GM21576 (cell line): ENCODE measurements at regions not wholly inside any gene's neighbourhood (a gene's known extent, or its start where the extent isn't known, plus 50 kb on each side); places are given as distances from the start of the nearest gene placed in this dataset.

Source experiments
- ATAC-seq: cut with Tn5 transposase; IDR thresholded peaks from one replicate; pipeline ENCODE4 v1.9.1; 2021; ENCODE audit warnings: mild to moderate bottlenecking, moderate library complexity; ENCODE audit not compliant: unreplicated experiment

DNA sequence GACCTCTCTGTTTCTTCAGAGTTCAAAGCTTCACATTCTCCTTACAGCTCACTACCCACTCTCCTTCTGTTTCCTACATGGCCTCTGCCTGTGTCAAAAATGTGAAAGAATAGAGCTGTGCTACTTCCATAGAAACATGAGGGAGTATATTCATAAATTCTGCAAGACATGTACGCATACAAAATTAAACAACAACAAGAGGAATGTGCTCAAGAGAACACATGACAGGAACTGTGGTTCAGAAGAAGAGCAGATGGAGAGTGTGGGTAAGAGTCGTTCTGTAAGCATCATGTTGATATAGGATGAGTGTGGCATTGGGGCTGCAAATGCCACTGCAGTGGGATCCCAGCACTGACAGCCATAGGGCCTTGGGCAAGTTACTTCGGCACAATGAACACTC is 266.6 kb upstream of the SASH1 start:
- no peak for ATAC-seq

DNA sequence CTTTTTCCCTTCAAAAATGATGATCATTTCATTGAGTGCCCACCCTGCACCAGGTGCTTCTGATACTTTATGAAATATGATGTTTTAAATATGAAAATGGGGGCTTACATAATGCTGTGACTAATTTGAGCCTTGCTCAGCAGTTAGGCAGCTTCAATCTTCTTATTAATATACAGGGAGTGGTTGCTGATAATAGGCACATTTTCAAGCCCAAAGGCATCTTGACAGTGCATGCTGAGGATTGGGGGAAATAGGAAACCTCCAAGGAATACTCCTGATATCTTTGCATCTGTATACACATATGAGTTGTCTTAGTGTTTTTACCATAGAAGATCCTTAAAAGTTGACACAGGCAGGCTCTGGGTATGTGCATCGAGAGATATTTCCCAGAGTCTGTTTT is 262.3 kb upstream of the SASH1 start:
- ATAC-seq = no peak

DNA sequence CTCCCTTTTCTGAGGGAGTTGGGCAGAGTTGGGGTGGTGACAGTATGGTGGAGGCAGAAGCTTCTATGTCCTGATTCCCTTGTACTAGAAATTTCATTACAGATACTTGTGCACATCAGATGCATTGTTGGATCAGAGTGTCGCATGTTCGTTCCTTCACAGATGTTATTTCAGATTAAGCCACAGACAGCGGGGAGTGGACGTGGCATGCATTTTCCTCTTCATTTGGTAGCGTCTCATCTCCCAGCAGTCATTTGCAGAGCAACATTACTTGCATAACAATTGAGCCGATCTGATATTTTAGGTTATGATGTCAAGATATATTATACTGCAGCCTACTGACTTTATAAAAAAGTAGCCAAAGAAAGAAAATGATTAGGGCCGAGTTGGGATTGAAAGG is 261.6 kb upstream of the SASH1 start:
- ATAC-seq = no peak

DNA sequence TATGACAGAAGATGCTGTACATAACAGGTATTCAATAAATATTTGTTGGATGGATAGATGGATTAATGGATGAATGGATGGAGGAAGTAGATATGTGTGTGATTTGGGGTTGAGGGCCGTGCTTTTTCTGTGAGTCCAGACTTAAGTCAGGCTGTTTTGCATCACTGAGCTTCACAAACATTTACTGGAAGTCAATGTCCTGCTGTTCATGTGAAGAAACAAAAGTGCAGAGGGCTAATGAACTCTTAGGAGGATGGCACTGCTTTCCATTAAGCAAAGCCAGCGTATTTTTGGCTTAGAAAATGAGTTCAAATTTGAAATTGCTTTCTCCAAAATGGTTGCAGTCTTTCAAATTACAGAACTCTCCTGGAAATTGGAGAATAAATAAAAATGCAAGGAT is 260.6 kb upstream of the SASH1 start:
- ATAC-seq = no peak

DNA sequence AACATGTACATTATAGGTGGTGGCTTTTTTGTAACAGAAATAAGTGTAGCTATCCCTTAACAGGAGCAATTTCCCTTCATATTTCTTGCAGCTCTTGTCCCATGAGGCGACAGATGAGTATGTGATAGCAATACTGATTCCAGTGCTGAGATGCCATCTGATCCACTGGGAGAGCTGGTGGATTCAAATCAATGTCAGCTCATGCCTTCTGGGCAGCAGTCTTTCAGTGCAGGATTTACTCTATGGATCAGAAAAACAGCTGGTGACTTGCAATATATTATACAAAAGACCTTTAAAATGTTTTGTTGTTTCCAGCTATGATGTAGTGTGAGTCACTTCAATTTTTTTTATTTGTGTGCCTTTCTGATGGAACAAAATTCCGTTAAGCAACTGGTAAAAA is 259.9 kb upstream of the SASH1 start:
- no peak for ATAC-seq

DNA sequence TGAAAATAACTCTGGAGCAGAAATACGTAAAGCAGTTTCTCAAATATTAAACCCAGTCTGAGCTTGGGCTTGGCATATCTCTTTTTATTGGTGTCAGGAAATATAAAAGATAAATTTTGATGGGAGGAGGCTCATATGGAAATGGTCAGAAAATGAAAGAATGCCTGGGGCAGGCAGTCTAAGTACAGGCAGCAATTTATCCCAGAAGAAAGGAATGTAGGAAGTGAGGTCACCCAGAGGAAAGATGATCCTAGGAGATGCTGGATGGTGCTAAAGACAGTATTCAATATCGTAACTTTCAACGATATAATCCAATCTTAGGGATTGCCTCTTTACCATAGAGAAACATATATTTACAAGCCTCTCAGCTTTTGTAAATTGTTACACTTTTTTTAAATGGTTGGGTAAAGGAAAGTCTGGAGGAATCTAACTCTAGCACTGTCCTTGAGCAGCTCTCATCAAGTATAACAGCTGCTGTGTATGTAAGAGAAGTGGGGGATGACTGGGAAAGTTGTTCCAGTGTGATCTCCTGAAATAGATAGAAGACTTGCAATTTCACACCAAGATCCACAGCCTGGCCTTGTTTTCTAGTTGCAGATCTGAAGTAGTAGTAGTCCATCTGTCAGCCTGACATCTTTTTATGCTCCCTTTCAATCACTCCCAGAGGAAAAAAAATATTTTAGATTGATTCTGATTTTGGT is 256.9 kb upstream of the SASH1 start:
- no peak for ATAC-seq

DNA sequence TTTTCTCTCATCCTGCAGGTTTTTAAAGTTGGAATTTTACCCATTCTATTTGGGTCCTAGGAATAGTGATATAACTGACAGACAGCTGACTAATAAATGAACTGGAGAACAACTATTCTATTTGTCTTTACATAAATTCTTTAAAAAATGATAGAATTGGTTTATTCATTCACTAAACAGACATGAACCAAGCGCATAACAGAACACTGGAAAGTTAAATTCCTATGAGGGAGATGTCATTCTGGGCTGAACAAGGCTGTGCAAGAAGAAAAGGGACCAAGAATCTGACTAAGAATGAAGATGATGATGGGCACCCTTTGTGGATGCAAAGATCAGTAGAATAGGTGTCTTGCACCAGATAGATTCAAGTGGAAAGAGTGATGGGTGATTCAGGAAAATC is 256.3 kb upstream of the SASH1 start:
- no peak for ATAC-seq

DNA sequence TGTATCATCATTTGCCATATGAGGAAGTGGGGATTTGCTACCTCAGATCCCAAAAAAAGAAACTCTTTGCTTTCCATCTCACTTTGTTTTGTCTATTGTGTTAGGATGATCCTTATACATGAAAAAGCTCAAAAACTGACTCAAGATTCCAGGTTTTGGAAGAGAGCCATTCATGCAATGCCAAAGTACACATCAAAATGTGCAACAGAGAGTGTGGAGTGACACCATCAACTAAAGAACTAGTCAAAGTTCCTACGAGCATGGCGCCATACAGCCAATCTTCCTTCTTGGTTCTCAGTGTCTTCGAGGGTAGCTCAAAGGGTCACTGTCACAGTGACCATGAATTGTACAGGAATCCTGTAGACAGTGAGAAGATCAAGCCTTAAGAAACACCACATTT is 255.8 kb upstream of the SASH1 start:
- no peak for ATAC-seq

DNA sequence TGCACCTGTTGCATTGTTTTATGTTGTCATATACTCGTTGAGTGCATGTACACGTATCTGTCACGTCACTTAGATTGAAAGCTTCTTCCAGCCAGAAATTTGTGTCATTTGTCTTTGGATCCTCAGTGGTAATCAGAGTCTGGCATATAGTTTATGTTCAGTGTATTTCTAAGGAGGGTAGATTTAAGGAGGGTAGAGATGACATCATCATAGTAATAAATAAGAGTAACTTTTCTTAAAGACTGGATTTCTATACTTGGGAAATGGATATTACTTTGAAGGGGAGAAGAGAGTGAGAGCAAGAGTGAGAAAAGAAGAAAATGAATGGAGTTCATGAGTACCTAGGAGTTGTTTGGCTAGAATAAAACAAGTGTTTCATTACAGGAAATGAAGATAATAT is 255.0 kb upstream of the SASH1 start:
- ATAC-seq = no peak

DNA sequence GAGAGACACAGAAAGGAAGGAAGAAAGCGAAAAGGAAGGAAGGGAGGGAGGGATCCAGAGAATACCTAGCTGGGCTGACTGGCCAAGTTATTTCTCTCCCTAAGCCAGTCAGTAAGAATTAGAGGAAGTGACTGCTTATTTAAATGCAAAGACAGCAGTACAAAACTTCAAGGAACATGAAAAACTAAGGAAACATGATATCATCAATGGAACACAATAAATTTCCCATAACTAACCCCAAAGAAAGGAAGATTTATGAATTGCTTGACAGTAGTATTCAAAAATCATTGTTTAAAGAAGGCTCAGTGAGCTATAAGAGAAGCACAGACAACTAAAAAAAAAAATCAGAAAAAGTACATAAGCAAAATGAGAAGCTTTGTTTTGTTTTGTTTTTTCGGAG is 252.3 kb upstream of the SASH1 start:
- no peak for ATAC-seq

DNA sequence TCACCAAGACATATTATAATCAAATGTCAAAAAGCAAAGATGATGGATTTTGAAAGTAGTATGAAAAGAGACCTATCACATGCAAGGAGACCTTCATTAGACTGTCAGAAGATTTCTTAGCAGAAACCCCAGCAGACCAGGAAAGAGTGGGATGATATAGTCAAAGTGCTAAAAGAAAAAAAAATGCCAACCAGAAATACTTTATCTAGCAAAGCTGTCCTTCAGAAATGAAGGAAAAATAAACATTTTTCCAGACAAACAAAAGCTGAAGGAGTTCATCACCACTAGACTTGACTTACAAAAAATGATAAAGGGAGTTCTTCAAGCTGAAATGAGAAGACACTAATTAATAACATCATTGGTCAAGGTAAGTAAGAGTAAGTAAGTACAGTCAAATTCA is 251.2 kb upstream of the SASH1 start:
- ATAC-seq = no peak

DNA sequence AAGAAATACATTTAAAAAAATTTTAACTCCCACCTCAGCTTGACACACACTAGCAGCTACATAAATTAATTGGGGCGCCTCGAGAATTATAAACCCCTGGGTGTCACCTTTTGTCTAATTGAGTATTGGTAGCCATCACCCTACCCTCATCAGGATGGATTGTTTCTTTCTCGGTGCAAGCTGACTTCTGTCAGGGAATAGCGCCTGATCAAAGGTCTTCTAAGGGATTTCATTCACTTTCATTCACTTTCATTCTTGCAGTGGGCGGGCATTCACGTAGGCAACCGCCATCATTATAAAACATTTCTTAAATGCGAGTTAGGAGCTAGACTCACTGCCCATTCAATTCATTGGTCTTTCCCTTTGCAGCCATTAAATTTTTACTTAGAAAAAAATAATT is 239.2 kb upstream of the SASH1 start:
- ATAC-seq = no peak

DNA sequence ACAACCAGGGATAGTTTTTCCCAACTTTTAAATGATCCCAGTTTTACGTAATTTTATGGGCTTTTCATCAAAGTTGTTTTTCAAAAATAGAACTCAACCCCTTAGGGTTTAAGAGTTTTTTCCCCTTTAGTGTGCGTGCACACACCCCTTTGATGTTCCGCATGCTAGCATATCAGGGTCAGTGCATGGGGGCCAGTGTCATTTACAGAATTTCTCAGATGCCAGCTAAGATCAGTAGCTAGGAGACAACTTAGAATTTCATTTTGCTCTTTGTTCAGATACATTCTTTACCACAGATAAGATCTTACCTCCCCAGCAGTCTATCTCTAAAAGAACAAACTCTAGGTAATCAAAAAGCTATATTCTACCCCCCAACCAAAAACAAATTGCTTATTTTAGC is 238.5 kb upstream of the SASH1 start:
- ATAC-seq = no peak

DNA sequence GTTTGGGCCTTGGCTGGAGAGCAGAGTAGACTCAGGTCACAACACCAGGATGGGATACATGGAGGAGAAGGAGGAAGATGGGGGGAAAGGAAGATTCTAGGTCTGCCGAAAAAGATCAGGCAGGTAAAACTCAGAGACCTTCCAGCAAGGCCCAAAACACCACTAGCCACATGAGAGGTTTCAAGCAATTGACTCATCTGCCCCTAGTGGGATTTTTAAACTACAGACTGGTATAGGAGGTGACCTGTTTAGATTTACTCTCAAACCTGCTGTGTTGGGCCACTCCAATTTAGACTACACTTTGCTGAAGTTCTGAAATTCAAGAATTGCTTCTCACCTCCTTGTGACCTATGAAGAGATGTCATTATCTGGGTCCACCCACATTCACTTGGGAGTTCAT is 236.9 kb upstream of the SASH1 start:
- ATAC-seq = no peak

DNA sequence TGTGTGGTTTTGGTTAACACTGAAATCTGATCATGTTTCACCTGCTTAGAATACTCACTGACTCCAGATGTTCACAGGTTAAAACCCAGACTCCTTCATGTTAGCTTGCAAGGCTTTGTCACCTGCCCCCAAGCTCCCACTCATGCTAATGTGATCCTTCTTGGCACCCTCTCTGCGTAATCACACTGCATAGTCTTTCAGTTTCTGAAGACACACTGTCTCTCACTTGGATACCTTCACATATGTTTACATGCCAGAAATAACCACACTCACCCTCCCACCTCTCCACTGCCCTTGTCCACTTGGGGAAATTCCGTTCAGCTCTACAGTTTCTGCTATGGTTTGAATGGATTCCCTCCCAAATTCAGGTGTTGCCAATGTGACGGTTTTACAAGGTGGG is 234.7 kb upstream of the SASH1 start:
- ATAC-seq = no peak

DNA sequence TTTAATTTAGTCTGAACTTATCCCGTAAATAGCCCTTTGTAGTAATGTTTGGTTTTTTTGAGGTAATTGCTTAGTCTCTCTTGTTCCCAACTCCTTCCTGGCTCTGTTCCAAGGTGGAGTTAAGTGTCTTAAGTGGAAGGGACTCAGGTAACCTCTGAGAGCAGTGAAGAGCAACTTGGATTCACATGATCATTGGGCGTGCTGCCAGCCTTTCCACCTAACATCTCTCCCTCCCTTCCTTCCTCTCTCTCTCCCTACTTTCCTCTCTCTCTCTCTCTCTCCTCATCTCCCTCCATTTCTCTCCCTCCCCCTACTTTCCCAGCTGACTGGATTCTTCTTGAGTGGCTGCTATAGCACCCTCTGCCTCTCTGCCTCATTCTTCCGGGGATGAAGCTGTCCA is 232.9 kb upstream of the SASH1 start:
- no peak for ATAC-seq

DNA sequence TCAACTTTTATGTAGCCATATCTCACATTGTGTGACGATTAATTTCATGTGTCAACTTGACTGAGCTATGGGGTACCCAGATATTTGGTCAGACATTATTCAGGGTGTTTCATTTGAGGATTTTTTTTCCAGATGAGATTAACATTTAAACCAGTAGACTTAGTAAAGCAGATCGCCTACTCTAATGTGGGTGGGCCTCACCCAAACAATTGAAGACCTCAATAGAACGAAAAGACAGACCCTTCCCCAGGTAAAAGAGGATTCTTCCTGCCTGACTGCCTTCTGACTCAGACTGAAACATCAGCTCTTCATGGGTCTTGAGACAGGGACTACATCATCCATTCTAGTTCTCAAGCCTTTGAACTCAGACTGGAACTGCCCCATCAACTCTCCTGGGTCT is 231.7 kb upstream of the SASH1 start:
- no peak for ATAC-seq

DNA sequence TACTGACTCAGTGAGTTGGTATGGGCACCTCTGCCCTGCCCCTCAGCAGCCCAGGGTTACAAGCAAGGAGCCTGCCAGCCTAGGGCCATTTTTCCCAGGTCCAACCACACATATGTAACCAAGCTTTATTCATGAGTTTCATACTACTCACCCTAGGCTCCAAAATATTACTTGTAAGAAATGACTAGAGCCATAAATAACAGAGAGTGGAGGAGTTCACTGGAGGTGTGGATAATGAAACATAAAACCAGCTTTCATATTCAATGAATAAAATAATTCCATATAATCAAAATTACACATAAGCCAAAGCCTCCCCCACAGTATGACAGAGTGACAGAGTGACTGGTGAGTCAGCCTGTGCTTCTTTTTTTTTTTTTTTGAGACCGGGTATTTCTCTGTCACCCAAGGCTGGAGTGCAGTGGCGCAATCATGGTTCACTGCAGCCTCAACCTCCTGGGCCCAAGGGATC is 229.8 kb upstream of the SASH1 start:
- ATAC-seq = no peak

DNA sequence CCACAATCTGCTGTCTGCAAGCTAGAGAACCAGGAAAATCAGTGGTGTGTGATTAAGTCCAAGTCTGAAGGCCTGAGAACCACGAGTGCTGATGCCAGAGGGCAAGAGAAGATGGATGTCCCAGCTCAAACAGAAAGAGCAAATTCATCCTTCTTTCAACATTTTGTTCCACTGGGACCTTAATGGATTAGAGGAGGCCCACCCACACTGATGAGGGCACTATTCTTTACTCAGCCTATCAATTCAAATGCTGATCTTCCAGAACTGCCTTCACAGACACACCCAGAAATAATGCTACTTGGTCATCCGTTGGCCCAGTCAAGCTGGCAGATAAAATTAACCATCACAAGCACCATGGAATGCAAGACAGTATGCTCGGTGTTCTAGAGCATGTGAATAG is 226.6 kb upstream of the SASH1 start:
- no peak for ATAC-seq

DNA sequence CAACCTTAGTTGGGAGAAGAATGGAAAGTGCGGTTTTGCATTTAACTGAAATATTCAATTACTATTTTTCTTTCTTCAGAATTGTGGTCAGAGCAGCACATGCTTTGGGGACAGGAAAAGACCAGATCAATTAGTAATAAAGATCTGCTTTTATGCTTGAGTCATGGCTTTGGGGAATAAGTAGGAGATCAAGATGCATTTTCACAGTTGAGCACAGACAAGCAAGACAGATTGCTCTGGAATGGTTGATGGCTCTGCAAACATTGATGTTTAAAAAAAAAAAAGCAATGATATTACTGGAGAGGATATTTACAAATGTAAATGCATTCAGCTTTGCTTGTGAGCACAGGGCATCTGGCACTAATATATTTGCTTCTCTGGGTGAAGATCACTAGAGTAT is 224.4 kb upstream of the SASH1 start:
- no peak for ATAC-seq

DNA sequence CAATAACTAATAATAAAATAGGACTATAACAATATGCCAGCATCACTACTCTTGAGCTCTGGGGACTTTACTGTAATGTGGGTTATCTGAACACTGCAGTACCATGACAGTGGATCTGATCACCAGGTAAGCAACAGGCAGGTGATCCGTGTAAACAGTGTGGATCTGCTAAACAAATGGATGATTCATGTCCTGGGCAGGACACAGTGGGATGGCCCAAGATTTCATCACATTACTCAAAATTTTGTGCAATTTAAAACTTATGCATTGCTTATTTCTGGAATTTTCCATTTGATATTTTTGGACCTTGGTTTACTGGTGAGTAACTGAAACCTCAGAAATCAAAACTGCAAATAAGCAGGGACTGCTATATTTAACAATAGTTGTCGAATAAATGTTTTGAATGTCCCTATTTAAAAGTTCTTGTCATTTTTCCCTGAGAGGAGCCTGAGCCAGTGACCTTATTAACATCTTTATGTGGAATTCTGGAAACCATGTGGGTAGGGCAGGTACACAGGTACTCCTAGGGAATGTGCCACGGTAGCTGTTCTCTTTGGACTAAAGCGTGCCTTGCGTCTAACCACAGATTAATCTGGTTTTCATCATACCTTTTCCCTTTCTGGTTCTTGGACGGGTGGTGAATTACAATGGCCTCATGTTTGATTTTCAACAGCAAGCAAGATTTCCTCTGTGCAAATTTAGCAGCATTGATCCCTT is 214.5 kb upstream of the SASH1 start:
- no peak for ATAC-seq

DNA sequence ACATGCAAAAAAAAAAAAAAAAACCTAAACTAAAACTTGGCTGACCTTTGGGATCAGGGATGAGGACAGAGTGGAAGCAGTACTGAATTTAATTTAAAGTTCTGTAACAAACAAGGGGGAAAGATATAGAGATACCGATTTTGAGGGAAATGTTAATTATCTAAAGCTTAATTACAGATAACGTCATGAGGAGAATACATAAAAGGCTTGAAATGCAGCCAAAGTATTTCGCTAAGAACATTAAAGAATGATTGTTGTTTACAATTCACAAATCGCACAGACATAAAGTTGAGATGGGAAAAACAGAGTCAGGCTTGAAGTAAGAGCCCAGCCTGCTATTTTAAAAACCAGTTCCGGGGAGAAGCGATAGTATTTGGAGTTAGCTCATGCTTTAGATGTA is 208.0 kb upstream of the SASH1 start:
- no peak for ATAC-seq

DNA sequence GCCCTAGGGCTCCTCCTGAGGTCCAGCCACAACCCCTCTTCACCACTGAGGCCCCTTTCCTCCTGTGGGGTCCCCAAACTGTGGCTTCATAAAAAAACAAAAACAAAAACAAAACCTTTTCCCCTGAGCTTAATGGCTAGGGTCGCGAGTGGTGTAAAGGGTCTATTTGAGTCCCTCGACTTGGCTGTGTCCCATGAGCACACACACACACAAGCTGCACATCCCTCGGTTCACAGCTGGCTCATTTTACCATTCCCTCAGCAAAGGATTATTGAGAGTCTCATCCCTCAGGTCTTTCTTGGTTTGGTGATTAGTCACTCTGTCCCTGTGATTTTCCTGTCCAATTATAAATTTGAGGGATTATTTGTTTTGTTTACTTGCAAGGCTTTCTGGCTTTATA is 206.1 kb upstream of the SASH1 start:
- no peak for ATAC-seq
